Neutrophil (primary cell): ENCODE measurements at regions not wholly inside any gene's neighbourhood (a gene's known extent, or its start where the extent isn't known, plus 50 kb on each side); places are given as distances from the start of the nearest gene placed in this dataset.

Experiments used
- H3K27ac ChIP-seq: fragments of 200-600 bp; sonication (generic); 2 replicates; pipeline ENCODE4 v1.5.1; 2016; ENCODE audit warnings: mild to moderate bottlenecking, moderate library complexity
- H3K27me3 ChIP-seq: fragments of 200-600 bp; sonication (generic); 2 replicates; pipeline ENCODE4 v1.6.0; 2016; ENCODE audit warnings: mild to moderate bottlenecking
- H3K36me3 ChIP-seq: fragments of 200-600 bp; sonication (generic); 2 replicates; pipeline ENCODE4 v1.5.1; 2017
- H3K4me1 ChIP-seq, 2 experiments: fragments of 200-600 bp in 1 of 2; sonication (generic) in 1 of 2; 1 replicate in 1 of 2; 2 replicates in 1 of 2; pipeline versions ENCODE4 v1.5.1 to v1.6.1; 2013 to 2016; ENCODE audit warnings: low read depth in 1 of 2, low read length in 1 of 2, mild to moderate bottlenecking in 1 of 2, moderate library complexity in 1 of 2; ENCODE audit not compliant: control insufficient read depth in 1 of 2, insufficient read depth in 1 of 2
- H3K4me3 ChIP-seq, 2 experiments: fragments of 200-600 bp in 1 of 2; sonication (generic) in 1 of 2; 1 replicate in 1 of 2; 2 replicates in 1 of 2; pipeline ENCODE4 v1.5.1; 2013 to 2016; ENCODE audit warnings: low read depth in 1 of 2, low read length in 1 of 2, mild to moderate bottlenecking in 1 of 2, moderate library complexity in 1 of 2
- H3K9me3 ChIP-seq: fragments of 200-600 bp; sonication (generic); 2 replicates; pipeline ENCODE4 v1.5.1; 2016
- CTCF ChIP-seq: fragments of 200-600 bp; sonication (generic); IDR thresholded peaks from 2 replicates; pipeline ENCODE4 v1.5.1; 2016; ENCODE audit warnings: antibody characterized with exemption

GRCh38 chr21:21851205-21851604, 853.0 kb downstream of the NCAM2 start:
- H3K9me3 ChIP-seq: no peaks in the 10 kb centered on the region
- no peaks in the 10 kb centered on the region for H3K27me3 ChIP-seq
- H3K4me1 ChIP-seq: no peaks in the 10 kb centered on the region
- no peak for TF ChIP-seq CTCF
- H3K27ac ChIP-seq: no peak overlapping the region
- H3K4me3 ChIP-seq: no peak overlapping the region
- H3K36me3 ChIP-seq: no peaks in the 10 kb centered on the region

DNA sequence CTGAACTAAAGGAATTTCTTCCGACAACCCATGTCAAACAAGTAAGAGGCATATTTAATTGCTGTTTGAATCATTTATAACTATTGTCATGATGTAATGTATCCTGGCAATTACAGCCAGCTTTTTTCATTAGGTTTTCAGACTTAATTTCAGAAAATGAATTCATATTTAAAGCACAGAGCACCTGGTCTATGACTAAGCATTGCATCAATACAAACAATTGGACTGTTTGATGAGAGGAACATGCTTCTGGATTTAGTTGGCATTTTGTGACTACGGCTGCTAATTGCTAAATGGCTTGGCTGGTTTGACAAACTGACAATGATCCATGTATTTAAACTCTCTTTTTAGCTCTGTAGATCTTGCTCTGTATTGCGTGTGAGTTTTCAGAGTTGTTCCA, 853.4 kb downstream of the NCAM2 start:
- Histone ChIP-seq H3K9me3 (no peaks in the 10 kb centered on the region), H3K4me3 (no peak overlapping the region), H3K27ac (no peak overlapping the region), H3K4me1 (no peaks in the 10 kb centered on the region), H3K27me3 (no peaks in the 10 kb centered on the region), H3K36me3 (no peaks in the 10 kb centered on the region)
- TF ChIP-seq CTCF: no peak

DNA sequence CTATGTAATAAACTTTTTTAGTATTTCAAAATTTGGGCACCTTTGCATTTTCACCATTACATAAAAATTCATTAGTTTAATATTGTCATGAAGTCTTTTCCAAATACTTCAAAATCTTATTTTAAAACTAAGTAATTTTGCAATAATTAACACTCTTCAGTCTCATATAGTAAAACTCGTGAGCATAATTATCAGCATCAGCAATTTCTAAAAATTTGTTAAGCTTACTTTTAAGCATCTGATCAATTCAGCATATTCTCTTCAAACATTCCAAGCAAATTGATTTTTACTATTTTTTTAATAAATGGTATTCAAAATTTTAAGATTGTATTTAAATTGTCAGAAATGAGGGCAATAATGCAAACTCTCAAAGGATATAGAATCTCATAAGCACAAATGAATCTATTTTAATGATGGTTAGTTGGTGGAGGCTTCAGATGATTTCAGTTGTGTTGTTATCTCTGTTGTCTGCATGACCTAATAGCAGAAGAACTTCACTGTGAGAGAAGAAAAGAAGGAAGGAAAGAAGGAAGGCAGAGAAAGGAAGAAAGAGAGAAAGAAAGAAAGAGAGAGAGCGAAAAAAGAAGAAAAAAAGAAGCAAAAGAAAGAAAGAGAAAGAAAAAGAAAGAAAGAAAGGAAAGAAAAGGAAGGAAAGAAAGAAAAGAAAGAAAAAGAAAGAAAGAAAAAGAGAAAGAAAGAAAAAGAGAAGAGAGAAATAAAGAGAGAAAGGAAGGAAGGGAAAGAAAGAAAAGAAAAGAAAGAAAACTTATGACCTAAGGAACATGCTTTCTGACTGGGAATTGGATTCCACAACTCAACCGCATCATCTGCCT, 860.5 kb downstream of the NCAM2 start:
- no peaks in the 10 kb centered on the region for H3K36me3 ChIP-seq
- no peaks in the 10 kb centered on the region for H3K9me3 ChIP-seq
- no peak overlapping the region for H3K4me3 ChIP-seq
- no peak for TF ChIP-seq CTCF
- no peaks in the 10 kb centered on the region for H3K27me3 ChIP-seq
- H3K4me1 ChIP-seq: no peaks in the 10 kb centered on the region
- H3K27ac ChIP-seq: no peak overlapping the region

DNA sequence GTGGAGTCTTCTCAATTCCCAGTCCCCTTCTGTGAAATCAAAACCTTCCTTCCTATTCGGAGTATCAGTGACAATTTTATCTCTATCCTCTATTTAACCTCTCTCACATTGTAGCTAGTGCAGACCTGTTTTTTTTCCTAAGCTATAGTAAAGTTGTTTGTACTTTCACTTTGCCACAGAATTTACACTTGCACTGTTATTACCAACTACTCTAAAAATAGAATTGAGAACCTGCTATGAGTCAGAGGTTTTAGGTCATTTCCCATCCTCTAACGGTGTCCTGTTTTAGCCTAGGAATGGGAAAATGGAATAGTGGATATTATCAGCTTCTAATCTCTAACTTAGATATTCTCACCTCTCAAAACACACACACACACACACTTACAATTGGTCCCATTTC, 862.7 kb downstream of the NCAM2 start:
- Histone ChIP-seq H3K4me1 (no peaks in the 10 kb centered on the region), H3K9me3 (no peaks in the 10 kb centered on the region), H3K27me3 (no peaks in the 10 kb centered on the region), H3K27ac (no peak overlapping the region), H3K36me3 (no peaks in the 10 kb centered on the region), H3K4me3 (no peak overlapping the region)
- no peak for TF ChIP-seq CTCF

GRCh38 chr21:21864321-21864840, 866.2 kb downstream of the NCAM2 start:
- no peak for TF ChIP-seq CTCF
- no peaks in the 10 kb centered on the region for H3K4me1 ChIP-seq
- H3K4me3 ChIP-seq: no peak overlapping the region
- H3K9me3 ChIP-seq: no peaks in the 10 kb centered on the region
- H3K27me3 ChIP-seq: no peaks in the 10 kb centered on the region
- no peaks in the 10 kb centered on the region for H3K36me3 ChIP-seq
- H3K27ac ChIP-seq: no peak overlapping the region
